Left ventricle myocardium inferior (tissue), 1 donor: ENCODE measurements at regions not wholly inside any gene's neighbourhood (a gene's known extent, or its start where the extent isn't known, plus 50 kb on each side); places are given as distances from the start of the nearest gene placed in this dataset.

Experiments used
- DNase-seq: peaks from one replicate; pipeline ENCODE4 v3.0.0-alpha.2; 2020
- H3K27ac ChIP-seq: fragments of 200-600 bp; replicated peaks from 2 replicates; pipeline ENCODE4 v1.8.0; 2021
- H3K27me3 ChIP-seq: fragments of 200-600 bp; 2 replicates; pipeline ENCODE4 v1.8.0; 2021; ENCODE audit warnings: low read depth
- H3K36me3 ChIP-seq: fragments of 200-600 bp; 2 replicates; pipeline ENCODE4 v1.8.0; 2021
- H3K4me1 ChIP-seq: fragments of 200-600 bp; 2 replicates; pipeline ENCODE4 v1.8.0; 2021
- H3K4me3 ChIP-seq: fragments of 200-600 bp; 2 replicates; pipeline ENCODE4 v1.8.0; 2021; ENCODE audit warnings: mild to moderate bottlenecking, moderate library complexity
- H3K9me3 ChIP-seq: fragments of 200-600 bp; replicated peaks from 2 replicates; pipeline ENCODE4 v1.8.0; 2021
- intact Hi-C: fragments of 100-400 bp; cut with micrococcal nuclease; formaldehyde crosslinking; loops from one replicate; pipeline ENCODE4 v1.11.0; 2022
- TF ChIP-seq, protein P1 (sequence below): fragments of 200-600 bp; IDR thresholded peaks from 2 replicates; pipeline ENCODE4 v1.8.0; 2021; ENCODE audit warnings: antibody characterized with exemption, mild to moderate bottlenecking, borderline replicate concordance
- donor health status: DM: no; HTN: yes; CAD: no; lungs with severe emphysema.

DNA sequence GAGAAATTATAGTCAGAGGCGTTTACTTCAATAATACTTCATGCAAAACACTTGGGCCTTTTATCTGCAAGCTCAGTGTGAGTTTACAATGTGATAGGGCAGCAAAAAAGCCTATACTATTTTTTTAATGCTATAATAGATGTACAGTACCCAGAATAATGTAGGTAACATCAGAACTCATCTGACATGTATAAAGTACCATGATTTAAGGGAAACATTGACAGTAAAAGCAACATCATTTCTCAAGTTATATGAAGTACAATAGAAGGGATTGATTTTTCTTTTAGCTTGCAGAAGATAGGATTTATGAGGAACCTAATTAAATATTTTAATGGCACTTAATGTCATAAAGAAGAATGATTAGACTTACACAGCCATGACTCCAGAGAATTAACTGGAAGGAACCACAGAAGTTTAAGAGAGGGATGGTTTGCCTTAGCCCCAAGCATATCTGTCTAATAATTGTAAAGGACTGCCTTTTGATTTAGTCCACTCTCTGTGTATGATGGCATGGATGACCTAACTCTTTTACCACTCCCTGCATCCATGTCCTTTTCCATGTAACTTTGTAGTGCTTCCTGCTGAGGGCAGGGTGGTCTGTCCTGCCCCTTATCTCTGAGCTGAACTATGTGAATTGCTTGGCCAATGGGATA lies 55.9 kb upstream of the MIS18BP1 start:
- TF ChIP-seq, protein P1, sequence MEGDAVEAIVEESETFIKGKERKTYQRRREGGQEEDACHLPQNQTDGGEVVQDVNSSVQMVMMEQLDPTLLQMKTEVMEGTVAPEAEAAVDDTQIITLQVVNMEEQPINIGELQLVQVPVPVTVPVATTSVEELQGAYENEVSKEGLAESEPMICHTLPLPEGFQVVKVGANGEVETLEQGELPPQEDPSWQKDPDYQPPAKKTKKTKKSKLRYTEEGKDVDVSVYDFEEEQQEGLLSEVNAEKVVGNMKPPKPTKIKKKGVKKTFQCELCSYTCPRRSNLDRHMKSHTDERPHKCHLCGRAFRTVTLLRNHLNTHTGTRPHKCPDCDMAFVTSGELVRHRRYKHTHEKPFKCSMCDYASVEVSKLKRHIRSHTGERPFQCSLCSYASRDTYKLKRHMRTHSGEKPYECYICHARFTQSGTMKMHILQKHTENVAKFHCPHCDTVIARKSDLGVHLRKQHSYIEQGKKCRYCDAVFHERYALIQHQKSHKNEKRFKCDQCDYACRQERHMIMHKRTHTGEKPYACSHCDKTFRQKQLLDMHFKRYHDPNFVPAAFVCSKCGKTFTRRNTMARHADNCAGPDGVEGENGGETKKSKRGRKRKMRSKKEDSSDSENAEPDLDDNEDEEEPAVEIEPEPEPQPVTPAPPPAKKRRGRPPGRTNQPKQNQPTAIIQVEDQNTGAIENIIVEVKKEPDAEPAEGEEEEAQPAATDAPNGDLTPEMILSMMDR = no peak
- intact Hi-C loops = no loop called here
- DNase-seq = no peak
- Histone ChIP-seq H3K4me1 (no peaks in the 10 kb centered on the region), H3K27ac (no peak overlapping the region), H3K36me3 (no peaks in the 10 kb centered on the region), H3K27me3 (no peaks in the 10 kb centered on the region), H3K4me3 (no peak overlapping the region), H3K9me3 (peaks cover 13% of the 10 kb centered on the region)
